Thyroid gland (tissue), 4 donors: ENCODE measurements at regions not wholly inside any gene's neighbourhood (a gene's known extent, or its start where the extent isn't known, plus 50 kb on each side); places are given as distances from the start of the nearest gene placed in this dataset.

Source experiments
- DNase-seq, 2 donors: peaks; one replicate each; pipeline ENCODE4 v3.0.0-alpha.2; 2019
- H3K27ac ChIP-seq, 3 donors: fragments of 200-600 bp; sonication (generic); 1 replicate in 2 of 3; 2 replicates in 1 of 3; pipeline ENCODE4 v1.5.1; 2016 to 2019; ENCODE audit warnings: mild to moderate bottlenecking in 1 of 3, moderate library complexity in 1 of 3
- H3K27me3 ChIP-seq: fragments of 200-600 bp; sonication (generic); one replicate; pipeline ENCODE4 v1.5.1; 2019
- H3K36me3 ChIP-seq, 2 donors: fragments of 200-600 bp; sonication (generic); one replicate each; pipeline ENCODE4 v1.5.1; 2016 to 2019
- H3K4me1 ChIP-seq, 2 donors: fragments of 200-600 bp; sonication (generic); one replicate each; pipeline ENCODE4 v1.5.1; 2017 to 2019
- H3K4me3 ChIP-seq, 3 donors: fragments of 200-600 bp; sonication (generic); replicated peaks in 1 of 3; 1 replicate in 2 of 3; 2 replicates in 1 of 3; pipeline ENCODE4 v1.5.1; 2016; ENCODE audit warnings: mild to moderate bottlenecking in 1 of 3
- H3K9me3 ChIP-seq: fragments of 200-600 bp; sonication (generic); one replicate; pipeline ENCODE4 v1.5.1; 2017
- CTCF ChIP-seq, 6 experiments: fragments of 200-600 bp in 3 of 6; fragments of 450-650 bp in 3 of 6; sonication (generic) in 3 of 6; IDR thresholded peaks; one replicate each; pipeline ENCODE4 v1.5.1; 2016 to 2019; ENCODE audit warnings: antibody characterized with exemption in 6 of 6, mild to moderate bottlenecking in 2 of 6, inconsistent platforms in 1 of 6, moderate library complexity in 1 of 6
- POLR2A ChIP-seq, 2 donors: fragments of 450-650 bp; IDR thresholded peaks; one replicate each; pipeline ENCODE4 v1.6.1; 2017; ENCODE audit warnings: antibody characterized with exemption in 2 of 2, mild to moderate bottlenecking in 2 of 2, moderate library complexity in 1 of 2
- WGBS, 2 donors: methylation state at CpG; one replicate each; pipeline ENCODE4 v1.1.5; 2017; 5-methylcytosine and 5-hydroxymethylcytosine counted together
- intact Hi-C: fragments of 100-400 bp; cut with DNase I; formaldehyde crosslinking; loops from one replicate; pipeline ENCODE4 v1.15.1; 2023

GRCh38 chrX:74231625-74232024 lies 72.4 kb upstream of the ZCCHC13 start:
- no peaks in the 10 kb centered on the region for H3K9me3 ChIP-seq

GRCh38 chrX:74230094-74230493 lies 73.9 kb upstream of the ZCCHC13 start:
- no peaks in the 10 kb centered on the region for H3K27me3 ChIP-seq
- no peak overlapping the region for H3K27ac ChIP-seq
- H3K9me3 ChIP-seq, result no peaks in the 10 kb centered on the region
- intact Hi-C loops, result no loop called here
- no peaks in the 10 kb centered on the region for H3K4me1 ChIP-seq
- no peak overlapping the region for H3K4me3 ChIP-seq
- DNase-seq, result no peak
- TF ChIP-seq CTCF (IDR thresholded peaks at IDR 0.05) (no peak), POLR2A (IDR thresholded peaks at IDR 0.05) (no peak)
- H3K36me3 ChIP-seq, result no peaks in the 10 kb centered on the region

More at GRCh38 chrX:74231625-74232024, 72.4 kb upstream of the ZCCHC13 start:
- TF ChIP-seq POLR2A (IDR thresholded peaks at IDR 0.05) (no peak), CTCF (IDR thresholded peaks at IDR 0.05) (no peak)
- Histone ChIP-seq H3K4me3 (no peak overlapping the region), H3K4me1 (no peaks in the 10 kb centered on the region), H3K27me3 (no peaks in the 10 kb centered on the region), H3K27ac (no peak overlapping the region), H3K36me3 (no peaks in the 10 kb centered on the region)
- DNase-seq, result no peak
- 66 to 70% methylated on average over 5 of the region's 5 CpGs for WGBS, 2 donors
- intact Hi-C loops, result no loop called here

- 95 to 100% methylated on average over 5 of the region's 5 CpGs for WGBS, 2 donors
- no peak overlapping the region for H3K4me3 ChIP-seq
- no peak for DNase-seq
- TF ChIP-seq CTCF (IDR thresholded peaks at IDR 0.05) (no peak), POLR2A (IDR thresholded peaks at IDR 0.05) (no peak)
- H3K36me3 ChIP-seq, result no peaks in the 10 kb centered on the region
- H3K9me3 ChIP-seq, result no peaks in the 10 kb centered on the region
- no peak overlapping the region for H3K27ac ChIP-seq
- H3K27me3 ChIP-seq, result no peaks in the 10 kb centered on the region
- no peaks in the 10 kb centered on the region for H3K4me1 ChIP-seq
- intact Hi-C loops, result no loop called here
Observed at GRCh38 chrX:74225111-74225510, 78.9 kb upstream of the ZCCHC13 start.

GRCh38 chrX:74220277-74220676 lies 83.7 kb upstream of the ZCCHC13 start:
- H3K9me3 ChIP-seq, result no peaks in the 10 kb centered on the region
- no peak overlapping the region for H3K27ac ChIP-seq
- no peaks in the 10 kb centered on the region for H3K4me1 ChIP-seq
- no peaks in the 10 kb centered on the region for H3K36me3 ChIP-seq
- no peak for DNase-seq
- 98 to 100% methylated on average over 2 of the region's 2 CpGs for WGBS, 2 donors
- no peak overlapping the region for H3K4me3 ChIP-seq
- no peak for TF ChIP-seq POLR2A (IDR thresholded peaks at IDR 0.05)
- no peak for TF ChIP-seq CTCF (IDR thresholded peaks at IDR 0.05)
- no peaks in the 10 kb centered on the region for H3K27me3 ChIP-seq
- intact Hi-C loops, result no loop called here

GRCh38 chrX:74218895-74219294 lies 85.1 kb upstream of the ZCCHC13 start:
- H3K27me3 ChIP-seq, result no peaks in the 10 kb centered on the region
- no peaks in the 10 kb centered on the region for H3K9me3 ChIP-seq
- no peaks in the 10 kb centered on the region for H3K4me1 ChIP-seq
- intact Hi-C loops, result no loop called here
- TF ChIP-seq POLR2A (IDR thresholded peaks at IDR 0.05) (no peak), CTCF (IDR thresholded peaks at IDR 0.05) (no peak)
- 89 to 94% methylated on average over 1 of the region's 1 CpG for WGBS, 2 donors
- H3K36me3 ChIP-seq, result no peaks in the 10 kb centered on the region
- no peak overlapping the region for H3K4me3 ChIP-seq
- H3K27ac ChIP-seq, result no peak overlapping the region
- no peak for DNase-seq
